SJSA1 (cell line): ENCODE measurements at regions not wholly inside any gene's neighbourhood (a gene's known extent, or its start where the extent isn't known, plus 50 kb on each side); places are given as distances from the start of the nearest gene placed in this dataset.
"Not testable (repeated sequence)": the region's sequence is repeated elsewhere in the genome, so short reads cannot be mapped to it uniquely, and the experiment has no call there.

Experiments used
- DNase-seq, 2 experiments: peaks; one replicate each; pipeline ENCODE4 v3.0.0-alpha.2; 2015 to 2020; ENCODE audit warnings: low spot score in 2 of 2, low read depth in 1 of 2
- H3K27ac ChIP-seq: fragments of 250-450 bp; sonication (Bioruptor Pico); 2 replicates; pipeline ENCODE4 v1.5.1; 2020; ENCODE audit warnings: mild to moderate bottlenecking, moderate library complexity
- H3K27me3 ChIP-seq: fragments of 250-450 bp; sonication (Bioruptor Pico); replicated peaks from 2 replicates; pipeline ENCODE4 v1.5.1; 2020; ENCODE audit warnings: mild to moderate bottlenecking, moderate library complexity
- H3K36me3 ChIP-seq: fragments of 250-450 bp; sonication (Bioruptor Pico); 2 replicates; pipeline ENCODE4 v1.5.1; 2020; ENCODE audit warnings: mild to moderate bottlenecking
- H3K4me1 ChIP-seq: fragments of 250-450 bp; sonication (Bioruptor Pico); replicated peaks from 2 replicates; pipeline ENCODE4 v1.6.1; 2021; ENCODE audit warnings: mild to moderate bottlenecking
- H3K4me3 ChIP-seq: fragments of 250-450 bp; sonication (Bioruptor Pico); 2 replicates; pipeline ENCODE4 v1.5.1; 2020; ENCODE audit warnings: mild to moderate bottlenecking
- H3K9me3 ChIP-seq: fragments of 250-450 bp; sonication (Bioruptor Pico); replicated peaks from 2 replicates; pipeline ENCODE4 v1.5.1; 2020; ENCODE audit warnings: mild to moderate bottlenecking

- no peak overlapping the region for H3K27ac ChIP-seq
- no peak for DNase-seq
- no peaks in the 10 kb centered on the region for H3K36me3 ChIP-seq
- peaks cover 6% of the 10 kb centered on the region; the same call in 1 of the 2 replicates for H3K9me3 ChIP-seq
- no peaks in the 10 kb centered on the region for H3K27me3 ChIP-seq
- peak overlapping the region; percentile 17; the same call in 1 of the 2 replicates for H3K4me3 ChIP-seq
- no peaks in the 10 kb centered on the region for H3K4me1 ChIP-seq
Measured at GRCh38 chr5:166926138-166926537, 1365.3 kb upstream of the WWC1 start.

- H3K9me3 ChIP-seq, H3K4me3 ChIP-seq, H3K36me3 ChIP-seq, H3K4me1 ChIP-seq, H3K27ac ChIP-seq, DNase-seq, H3K27me3 ChIP-seq: not testable (repeated sequence)
Measured at GRCh38 chr5:166926806-166927475, 1364.5 kb upstream of the WWC1 start.

GRCh38 chr5:166936351-166936750 is 1355.1 kb upstream of the WWC1 start:
- Histone ChIP-seq H3K36me3 (no peaks in the 10 kb centered on the region), H3K4me3 (no peak overlapping the region), H3K9me3 (peaks cover 3% of the 10 kb centered on the region), H3K4me1 (no peaks in the 10 kb centered on the region), H3K27me3 (no peaks in the 10 kb centered on the region), H3K27ac (no peak overlapping the region)
- DNase-seq, result no peak

GRCh38 chr5:166938071-166938470 is 1353.4 kb upstream of the WWC1 start:
- Histone ChIP-seq H3K27me3 (no peaks in the 10 kb centered on the region), H3K27ac (no peak overlapping the region), H3K4me1 (no peaks in the 10 kb centered on the region), H3K9me3 (peaks cover 7% of the 10 kb centered on the region), H3K36me3 (no peaks in the 10 kb centered on the region), H3K4me3 (no peak overlapping the region)
- DNase-seq, result no peak

GRCh38 chr5:166942948-166943347 is 1348.5 kb upstream of the WWC1 start:
- Histone ChIP-seq H3K27me3 (no peaks in the 10 kb centered on the region), H3K36me3 (no peaks in the 10 kb centered on the region), H3K4me1 (no peaks in the 10 kb centered on the region), H3K4me3 (no peak overlapping the region), H3K27ac (no peak overlapping the region), H3K9me3 (peaks cover 4% of the 10 kb centered on the region; the same call in 1 of the 2 replicates)
- no peak for DNase-seq

GRCh38 chr5:166947045-166947444 is 1344.4 kb upstream of the WWC1 start:
- no peaks in the 10 kb centered on the region for H3K27me3 ChIP-seq
- DNase-seq, result no peak
- H3K9me3 ChIP-seq, result peaks cover 4% of the 10 kb centered on the region; the same call in 1 of the 2 replicates

GRCh38 chr5:166948679-166949078 is 1342.8 kb upstream of the WWC1 start:
- no peak for DNase-seq
- Histone ChIP-seq H3K27ac (no peak overlapping the region), H3K27me3 (no peaks in the 10 kb centered on the region), H3K36me3 (no peaks in the 10 kb centered on the region), H3K4me3 (no peak overlapping the region), H3K4me1 (no peaks in the 10 kb centered on the region), H3K9me3 (no peaks in the 10 kb centered on the region; the same call in 1 of the 2 replicates)

More at GRCh38 chr5:166947045-166947444, 1344.4 kb upstream of the WWC1 start:
- Histone ChIP-seq H3K4me1 (no peaks in the 10 kb centered on the region), H3K36me3 (no peaks in the 10 kb centered on the region), H3K27ac (no peak overlapping the region), H3K4me3 (no peak overlapping the region)

GRCh38 chr5:166952048-166952447 is 1339.4 kb upstream of the WWC1 start:
- Histone ChIP-seq H3K27me3 (no peaks in the 10 kb centered on the region), H3K4me3 (no peak overlapping the region), H3K4me1 (no peaks in the 10 kb centered on the region), H3K9me3 (no peaks in the 10 kb centered on the region), H3K36me3 (no peaks in the 10 kb centered on the region), H3K27ac (no peak overlapping the region)
- DNase-seq, result no peak

GRCh38 chr5:166957782-166958181 is 1333.7 kb upstream of the WWC1 start:
- Histone ChIP-seq H3K4me1 (no peaks in the 10 kb centered on the region), H3K9me3 (no peaks in the 10 kb centered on the region), H3K36me3 (no peaks in the 10 kb centered on the region), H3K27ac (no peak overlapping the region), H3K4me3 (no peak overlapping the region), H3K27me3 (no peaks in the 10 kb centered on the region)
- no peak for DNase-seq

GRCh38 chr5:166959766-166960165 is 1331.7 kb upstream of the WWC1 start:
- no peak for DNase-seq
- H3K9me3 ChIP-seq, result no peaks in the 10 kb centered on the region
- no peak overlapping the region for H3K4me3 ChIP-seq
- no peak overlapping the region for H3K27ac ChIP-seq
- H3K4me1 ChIP-seq, result no peaks in the 10 kb centered on the region
- no peaks in the 10 kb centered on the region for H3K36me3 ChIP-seq
- no peaks in the 10 kb centered on the region for H3K27me3 ChIP-seq

- Histone ChIP-seq H3K4me3 (no peak overlapping the region), H3K27ac (no peak overlapping the region)
- no peak for DNase-seq
Measured at GRCh38 chr5:166961028-166961427, 1330.4 kb upstream of the WWC1 start.

GRCh38 chr5:166961913-166962312 is 1329.5 kb upstream of the WWC1 start:
- no peaks in the 10 kb centered on the region for H3K4me1 ChIP-seq
- no peak for DNase-seq
- H3K36me3 ChIP-seq, result no peaks in the 10 kb centered on the region
- H3K27me3 ChIP-seq, result no peaks in the 10 kb centered on the region
- H3K4me3 ChIP-seq, result no peak overlapping the region
- H3K9me3 ChIP-seq, result no peaks in the 10 kb centered on the region
- no peak overlapping the region for H3K27ac ChIP-seq

More at GRCh38 chr5:166961028-166961427, 1330.4 kb upstream of the WWC1 start:
- Histone ChIP-seq H3K36me3 (no peaks in the 10 kb centered on the region), H3K4me1 (no peaks in the 10 kb centered on the region), H3K27me3 (no peaks in the 10 kb centered on the region), H3K9me3 (no peaks in the 10 kb centered on the region)

- Histone ChIP-seq H3K9me3 (no peaks in the 10 kb centered on the region), H3K36me3 (no peaks in the 10 kb centered on the region), H3K4me3 (no peak overlapping the region), H3K27me3 (no peaks in the 10 kb centered on the region), H3K27ac (no peak overlapping the region), H3K4me1 (no peaks in the 10 kb centered on the region)
- no peak for DNase-seq
Measured at GRCh38 chr5:166962461-166962860, 1329.0 kb upstream of the WWC1 start.

- H3K36me3 ChIP-seq, result no peaks in the 10 kb centered on the region
- no peaks in the 10 kb centered on the region for H3K9me3 ChIP-seq
- no peaks in the 10 kb centered on the region for H3K4me1 ChIP-seq
- H3K27me3 ChIP-seq, result no peaks in the 10 kb centered on the region
- DNase-seq, result no peak
- no peak overlapping the region for H3K4me3 ChIP-seq
- H3K27ac ChIP-seq, result no peak overlapping the region
Measured at GRCh38 chr5:166963596-166963995, 1327.8 kb upstream of the WWC1 start.
